ENCODE measurements at regions not wholly inside any gene's neighbourhood (a gene's known extent, or its start where the extent isn't known, plus 50 kb on each side); places are given as distances from the start of the nearest gene placed in this dataset.
"Not testable (repeated sequence)": the region's sequence is repeated elsewhere in the genome, so short reads cannot be mapped to it uniquely, and the experiment has no call there.

GRCh38 chr10:33655921-33656320 lies 321.5 kb upstream of the NRP1 start:
- no peak for DNase-seq (ENCODE audit: low read depth)

DNA sequence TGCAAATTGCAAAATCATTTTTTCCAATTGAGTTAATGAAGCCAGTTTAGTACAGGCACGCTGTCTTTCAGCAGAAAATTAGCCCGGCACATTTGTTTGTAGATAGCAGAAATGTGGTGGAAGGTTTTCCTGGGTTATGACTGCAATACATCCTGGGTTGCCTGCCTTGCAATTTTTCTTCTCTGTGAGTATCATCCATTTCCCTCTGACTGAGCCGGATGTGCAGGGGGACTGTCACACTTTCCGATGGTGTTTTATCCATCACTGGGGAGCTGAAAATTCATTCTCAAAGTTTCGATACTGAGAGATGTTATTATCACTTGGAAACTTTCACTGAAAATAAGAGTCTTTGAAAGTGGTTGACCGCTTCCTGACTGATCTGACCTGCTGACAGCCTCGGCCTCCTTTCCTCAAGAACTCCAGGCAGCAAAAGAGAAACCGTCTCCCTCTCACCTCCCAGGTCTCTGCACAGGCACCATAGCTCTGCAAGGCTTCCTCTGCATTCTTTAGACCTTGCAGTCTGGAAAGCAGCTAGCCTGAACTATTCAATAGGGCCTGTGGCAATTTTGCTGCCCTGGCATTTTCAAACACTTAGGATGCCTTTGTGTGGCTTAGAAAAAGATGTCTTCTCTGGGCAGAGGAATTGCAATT lies 320.8 kb upstream of the NRP1 start:
- no peak for DNase-seq (ENCODE audit: low read depth)

DNA sequence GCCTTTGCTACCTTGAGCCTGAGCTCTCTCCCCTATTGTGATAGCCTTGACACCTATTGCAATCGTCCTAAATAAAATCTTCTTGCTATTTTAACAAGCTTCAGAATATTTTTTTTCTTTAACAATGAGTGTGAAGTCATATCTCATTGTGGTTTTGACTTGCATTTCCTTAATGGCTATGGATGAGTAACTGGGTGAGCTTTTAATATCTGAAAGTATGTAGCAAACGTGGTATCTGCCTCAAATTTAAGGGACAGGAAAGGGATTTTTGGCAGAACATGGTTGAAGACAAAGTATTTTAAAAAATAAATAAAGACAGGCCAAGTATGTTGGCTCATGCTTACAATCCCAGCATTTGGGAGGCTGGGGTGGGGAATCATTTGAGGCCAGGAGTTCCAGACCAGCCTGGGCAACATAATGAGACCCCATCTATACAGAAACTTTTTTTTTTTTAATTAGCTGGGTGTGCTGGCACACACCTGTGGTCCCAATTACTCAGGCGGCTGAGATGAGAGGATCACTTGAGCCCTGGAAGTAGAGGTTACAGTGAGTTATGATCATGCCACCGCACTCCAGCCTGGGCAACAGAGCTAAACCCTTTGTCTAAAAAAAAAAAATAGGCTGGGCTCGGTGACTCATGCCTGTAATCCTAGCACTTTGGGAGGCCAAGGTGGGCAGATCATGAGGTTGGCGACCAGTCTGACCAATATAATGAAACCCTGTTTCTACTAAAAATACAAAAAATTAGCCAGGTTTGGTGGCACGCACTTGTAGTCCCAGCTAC lies 319.3 kb upstream of the NRP1 start:
- peak; percentile 25 for DNase-seq (ENCODE audit: low read depth)

GRCh38 chr10:33652870-33653269 lies 318.4 kb upstream of the NRP1 start:
- no peak for DNase-seq (ENCODE audit: low read depth)

DNA sequence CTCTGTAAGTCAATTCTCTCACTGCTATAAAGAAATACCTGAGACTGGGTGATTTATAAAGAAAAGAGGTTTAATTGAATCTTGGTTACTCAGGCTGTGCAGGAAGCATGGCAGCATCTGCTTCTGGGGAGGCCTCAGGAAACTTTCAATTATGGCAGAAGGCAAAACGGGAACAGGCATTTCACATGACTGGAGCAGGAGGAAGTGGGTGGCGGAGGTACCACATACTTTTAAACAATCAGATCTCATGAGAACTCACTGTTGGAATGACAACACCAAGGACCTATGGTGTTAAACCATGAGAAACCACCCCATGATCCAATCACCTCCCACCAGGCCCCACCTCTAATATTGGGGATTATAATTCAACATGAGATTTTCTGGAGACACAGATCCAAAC lies 315.7 kb upstream of the NRP1 start:
- not testable (repeated sequence) for DNase-seq (ENCODE audit: low read depth)

DNA sequence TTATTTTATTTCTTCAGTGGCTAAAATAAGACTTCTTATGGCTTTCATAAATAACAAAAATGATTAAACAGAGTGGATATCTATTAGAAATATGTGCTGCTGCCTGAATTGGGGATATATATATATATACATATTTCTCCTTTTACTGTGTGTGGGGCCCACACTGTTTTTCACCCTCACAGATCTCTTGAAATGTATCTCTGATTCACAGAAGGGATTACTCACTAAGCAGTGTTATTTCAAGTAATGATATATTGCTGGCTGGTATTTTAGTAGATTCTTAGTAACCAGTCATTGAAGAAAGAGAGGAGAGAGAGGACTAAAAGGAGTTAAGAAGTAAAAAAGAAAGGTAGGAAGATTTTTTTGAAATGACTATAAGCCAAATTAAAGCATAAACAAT lies 308.6 kb upstream of the NRP1 start:
- DNase-seq (ENCODE audit: low read depth): peak; percentile 11

DNA sequence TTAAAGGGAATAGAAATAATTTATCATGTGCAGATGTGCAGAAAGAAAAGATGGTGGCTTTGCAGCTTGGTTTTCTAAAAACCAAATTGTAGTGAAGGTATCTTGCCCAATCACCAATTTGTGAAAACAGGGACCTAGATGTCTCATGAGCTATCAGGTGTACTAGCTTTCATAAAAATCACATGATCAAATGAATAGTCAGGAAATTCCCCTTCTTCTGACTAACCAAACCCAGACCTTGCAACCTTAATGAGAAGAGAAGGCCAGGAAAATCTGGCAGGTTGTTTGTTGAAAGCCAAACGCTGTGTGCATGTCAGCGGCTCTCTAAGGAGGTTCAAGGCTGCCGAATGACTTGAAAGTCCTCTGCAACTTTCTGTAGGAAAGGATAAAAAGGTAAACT lies 304.4 kb upstream of the NRP1 start:
- DNase-seq (ENCODE audit: low read depth): no peak

GRCh38 chr10:33638374-33638773 lies 303.9 kb upstream of the NRP1 start:
- DNase-seq (ENCODE audit: low read depth): no peak

DNA sequence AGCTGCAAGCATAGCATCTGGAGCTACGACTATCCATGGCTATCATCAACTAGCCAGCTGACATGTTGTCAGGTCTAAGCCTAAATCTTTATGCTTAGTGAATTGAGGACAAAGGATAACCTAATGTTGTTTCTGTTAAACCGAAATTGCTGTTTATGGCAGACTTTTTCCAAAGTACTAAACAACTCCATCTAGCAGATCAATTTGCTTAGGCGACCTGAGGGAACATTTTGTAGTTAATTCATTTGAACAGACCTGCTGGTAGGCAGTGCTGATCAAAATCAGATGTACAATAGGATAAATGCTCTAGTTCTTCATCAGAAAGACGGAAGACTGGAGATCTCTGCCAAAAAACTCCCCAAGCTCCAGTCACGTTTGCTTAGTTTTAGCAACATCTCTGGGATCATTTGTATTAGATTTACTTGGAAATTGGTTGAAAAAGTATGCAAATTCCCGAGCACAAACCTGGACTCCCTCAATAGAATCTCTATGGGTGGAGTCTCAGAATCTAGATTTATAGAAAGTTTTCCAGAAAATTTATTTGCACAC lies 301.6 kb upstream of the NRP1 start:
- DNase-seq (ENCODE audit: low read depth): no peak

- no peak for DNase-seq (ENCODE audit: low read depth)
Measured at GRCh38 chr10:33632432-33632831, 298.0 kb upstream of the NRP1 start.

DNA sequence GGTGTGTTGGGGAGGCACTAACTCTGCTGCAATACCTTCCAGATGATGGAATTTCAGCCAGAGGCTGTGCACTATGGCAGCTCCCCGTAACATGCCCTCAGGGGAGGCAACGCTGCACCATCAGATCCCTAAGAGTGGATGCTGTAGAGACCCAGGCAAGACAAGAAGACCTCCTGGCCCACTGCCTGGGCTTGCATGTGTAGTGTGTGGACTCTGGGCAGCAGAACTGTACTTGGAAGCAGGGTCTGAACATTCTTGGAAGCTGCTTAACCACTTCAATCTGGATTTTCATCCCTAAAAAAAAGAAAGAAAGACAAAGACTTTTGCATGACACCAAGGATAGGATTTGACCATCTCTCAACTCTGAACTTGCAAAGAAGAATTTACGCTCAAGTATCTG lies 297.5 kb upstream of the NRP1 start:
- no peak for DNase-seq (ENCODE audit: low read depth)

DNA sequence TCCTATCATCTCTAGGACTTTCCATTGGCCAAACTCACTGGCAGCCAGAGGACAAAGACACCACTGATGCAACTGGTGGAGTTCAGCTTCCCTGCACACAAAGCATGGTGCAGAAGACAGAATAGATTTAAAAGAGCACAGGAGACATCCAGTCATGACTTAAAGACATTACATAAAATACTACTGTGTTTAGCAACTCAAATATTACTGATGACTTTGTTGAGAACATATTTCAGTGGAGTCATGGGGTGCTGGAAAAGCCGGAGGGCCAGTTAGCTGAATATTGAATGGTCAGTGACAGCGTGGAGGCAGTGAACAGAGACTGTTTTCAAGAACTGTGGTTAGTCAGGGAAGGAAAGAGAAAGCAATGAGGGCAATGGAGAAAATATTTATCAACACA lies 296.3 kb upstream of the NRP1 start:
- no peak for DNase-seq (ENCODE audit: low read depth)

DNA sequence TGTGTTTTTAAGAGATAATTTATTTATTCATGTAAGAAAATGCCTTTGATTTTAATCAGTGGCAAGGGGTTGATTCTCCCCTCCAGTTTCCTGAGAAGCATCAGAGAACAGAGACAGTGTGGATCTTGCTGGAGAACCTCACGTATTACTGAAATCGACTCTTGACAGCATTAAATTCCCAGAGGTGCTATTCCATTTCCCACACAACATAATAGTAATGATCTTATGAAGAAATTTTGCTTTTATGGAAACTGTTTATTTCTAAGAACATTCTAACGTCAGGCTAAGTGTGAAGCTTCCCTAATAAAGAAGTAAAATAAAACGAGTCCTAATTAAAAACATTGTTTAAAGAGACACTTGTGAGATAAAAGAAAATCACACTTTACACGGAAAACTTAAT lies 293.1 kb upstream of the NRP1 start:
- no peak for DNase-seq (ENCODE audit: low read depth)

DNA sequence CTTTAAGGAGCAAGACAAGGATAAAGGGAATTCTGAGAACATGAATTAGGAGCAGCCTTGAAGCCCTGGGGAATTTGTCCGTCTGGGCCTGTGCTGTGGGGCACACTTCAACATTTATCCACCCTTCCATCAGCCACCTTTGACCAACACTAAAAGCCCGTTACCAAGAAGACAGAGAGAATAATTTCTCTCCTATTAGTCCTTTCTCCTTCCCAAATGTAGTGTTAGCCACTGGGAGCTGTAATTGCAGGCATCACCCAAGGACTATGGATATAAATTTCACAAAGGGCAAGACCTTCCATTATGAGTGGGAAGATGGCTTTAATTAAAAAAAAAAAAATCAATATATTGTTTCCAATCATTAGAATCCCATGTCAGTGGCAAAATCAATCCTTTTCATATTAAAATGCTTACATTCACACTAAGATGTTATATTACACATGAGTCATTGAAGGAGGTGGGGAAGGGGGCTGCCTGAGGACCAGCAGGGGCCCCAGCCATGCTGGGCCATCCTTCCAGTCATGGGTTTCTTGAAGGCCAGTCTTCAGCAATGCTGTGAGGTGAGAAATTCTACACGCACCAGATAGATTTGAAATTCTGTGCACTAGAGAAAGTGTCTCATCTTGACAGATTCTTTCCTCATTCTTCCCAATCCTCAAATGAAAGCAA lies 292.5 kb upstream of the NRP1 start:
- no peak for DNase-seq (ENCODE audit: low read depth)

GRCh38 chr10:33623669-33624068 lies 289.2 kb upstream of the NRP1 start:
- no peak for DNase-seq (ENCODE audit: low read depth)

DNA sequence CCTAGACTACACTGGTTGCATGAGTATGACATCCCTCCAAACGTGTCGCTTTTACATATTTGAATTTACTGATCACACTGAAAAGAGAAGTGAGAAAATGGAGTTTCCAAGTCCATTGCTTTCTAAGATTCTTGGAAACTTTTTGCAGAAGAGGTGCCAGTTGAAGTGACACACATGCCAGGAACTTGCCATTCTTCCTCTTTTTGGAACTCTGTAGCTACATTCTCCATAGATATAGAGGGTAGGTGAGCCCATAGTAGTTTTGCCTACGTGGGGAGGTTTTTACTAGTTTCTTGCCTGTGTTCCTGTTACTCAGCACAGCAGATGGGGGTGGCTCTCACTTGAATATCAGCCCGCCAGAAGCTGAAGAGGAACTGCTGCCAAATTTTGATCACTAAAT lies 286.6 kb upstream of the NRP1 start:
- no peak for DNase-seq (ENCODE audit: low read depth)

- no peak for DNase-seq (ENCODE audit: low read depth)
Measured at GRCh38 chr10:33618196-33618595, 283.7 kb upstream of the NRP1 start.

- DNase-seq (ENCODE audit: low read depth): peak; percentile 23
Measured at GRCh38 chr10:33617381-33618080, 283.1 kb upstream of the NRP1 start.

GRCh38 chr10:33616956-33617355 lies 282.5 kb upstream of the NRP1 start:
- no peak for DNase-seq (ENCODE audit: low read depth)

- peak; percentile 73 for DNase-seq (ENCODE audit: low read depth)
Measured at GRCh38 chr10:33612551-33612950, 278.1 kb upstream of the NRP1 start.

DNA sequence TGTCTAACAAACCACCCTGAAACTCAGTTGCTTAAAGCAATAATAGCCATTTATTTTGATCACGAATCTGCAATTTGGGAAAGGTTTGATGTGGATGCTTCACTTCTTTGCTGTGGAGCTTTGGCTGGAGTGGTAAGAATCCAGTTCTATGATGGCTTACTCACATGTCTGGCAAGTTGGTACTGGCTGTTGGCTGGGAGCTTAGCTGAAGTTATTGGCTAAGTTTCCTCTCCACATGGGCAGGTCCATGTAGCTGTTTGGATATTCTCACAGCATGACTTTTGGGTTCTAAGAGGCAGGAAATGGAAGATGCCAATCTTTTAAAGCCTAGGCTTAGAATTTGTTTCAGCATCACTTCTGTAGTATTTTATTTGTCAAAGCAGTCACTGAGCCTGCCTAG lies 277.6 kb upstream of the NRP1 start:
- peak; percentile 64 for DNase-seq (ENCODE audit: low read depth)

DNA sequence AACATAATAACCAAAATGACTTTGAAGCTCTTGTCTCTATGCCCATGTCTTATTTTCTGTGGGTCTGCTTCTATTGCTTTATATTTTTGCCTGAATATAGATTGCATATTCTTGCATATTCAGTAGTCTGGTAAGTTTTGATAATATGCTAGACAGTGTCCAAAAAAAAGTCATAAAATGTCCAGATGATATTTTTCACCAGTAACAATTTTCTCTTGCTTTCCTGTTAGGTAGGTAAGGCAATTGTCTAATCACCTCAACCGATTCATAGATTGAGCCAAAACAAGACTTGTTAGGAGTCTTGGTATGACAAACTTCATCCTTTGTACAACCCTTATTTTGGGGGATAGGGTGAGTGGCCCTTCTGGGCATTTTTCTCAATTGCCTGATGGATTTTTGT lies 277.0 kb upstream of the NRP1 start:
- DNase-seq (ENCODE audit: low read depth): no peak
